ENCODE measurements at regions not wholly inside any gene's neighbourhood (a gene's known extent, or its start where the extent isn't known, plus 50 kb on each side); places are given as distances from the start of the nearest gene placed in this dataset.

DNA sequence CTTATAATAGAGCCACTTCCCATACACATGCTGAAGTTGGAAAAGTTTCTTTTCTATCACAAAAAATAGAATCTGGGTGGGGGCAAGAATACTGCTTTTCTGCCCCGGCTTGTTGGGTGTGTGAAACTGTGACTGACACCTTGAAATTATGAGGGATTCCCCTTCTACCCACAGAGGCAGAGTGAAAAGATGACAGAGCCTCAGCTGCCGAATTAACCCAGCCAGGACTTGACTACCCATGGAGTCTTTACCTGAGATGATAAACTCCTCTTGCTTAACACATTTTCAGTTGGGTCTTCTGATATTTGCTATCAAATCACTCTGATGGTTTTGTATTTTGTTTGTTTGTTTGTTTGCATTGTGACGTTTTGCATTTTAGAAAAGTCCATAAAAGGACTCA is 66.0 kb upstream of the PMAIP1 start:
- TF ChIP-seq POLR2A (IDR thresholded peaks at IDR 0.05) (no peak), CTCF (IDR thresholded peaks at IDR 0.05) (no peak)
